CD4-positive, alpha-beta T cell treated with Interleukin-15 for 1 hour (primary cell): ENCODE measurements at regions not wholly inside any gene's neighbourhood (a gene's known extent, or its start where the extent isn't known, plus 50 kb on each side); places are given as distances from the start of the nearest gene placed in this dataset.
"Not testable (repeated sequence)": the region's sequence is repeated elsewhere in the genome, so short reads cannot be mapped to it uniquely, and the experiment has no call there.

ENCODE experiments used
- DNase-seq: peaks from one replicate; pipeline ENCODE4 v3.0.0-alpha.2; 2020

DNA sequence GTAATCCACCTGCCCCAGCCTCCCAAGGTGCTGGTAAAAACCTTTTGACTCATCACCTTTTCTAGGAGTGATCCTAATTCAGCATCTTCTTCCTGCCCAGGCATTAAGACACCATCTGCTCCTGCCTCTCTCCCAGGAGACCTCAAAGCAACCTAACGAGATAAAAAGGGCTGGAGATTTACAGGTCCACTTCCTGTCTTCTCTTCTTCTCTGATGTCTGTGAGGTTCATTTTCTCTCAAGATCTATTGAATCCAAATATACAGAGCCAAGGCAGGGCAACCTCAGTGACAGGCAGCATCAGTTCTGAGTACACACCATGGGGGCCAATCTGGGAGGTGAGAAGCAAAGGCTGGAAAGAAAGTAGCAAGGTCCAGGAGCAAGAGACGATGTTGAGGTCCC, 219.4 kb downstream of the SETD4 start:
- DNase-seq = no peak

- peak; percentile 59 for DNase-seq
Measured at GRCh38 chr21:35840197-35840799, 220.0 kb downstream of the SETD4 start.

GRCh38 chr21:35838987-35839763, 221.2 kb downstream of the SETD4 start:
- DNase-seq = no peak

GRCh38 chr21:35838350-35838749, 222.0 kb downstream of the SETD4 start:
- DNase-seq = no peak

DNA sequence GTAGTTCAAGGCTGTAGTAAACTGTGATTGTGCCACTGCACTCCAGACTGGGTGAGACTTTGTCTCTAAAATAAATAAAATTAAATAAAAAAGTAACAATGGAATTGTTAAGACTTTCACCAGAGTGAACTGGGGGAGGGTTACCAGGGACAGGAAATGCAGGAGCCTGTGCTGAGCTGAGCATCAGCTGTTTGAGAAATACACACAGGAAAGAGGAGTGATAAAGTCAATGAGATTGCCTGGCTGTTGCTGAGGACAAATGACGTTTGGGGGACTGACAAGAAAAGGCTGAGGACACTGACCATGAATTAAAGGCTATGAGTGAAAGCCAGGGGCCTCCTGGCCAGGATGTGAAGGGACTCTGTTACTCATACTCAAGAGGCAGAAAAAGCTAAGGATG, 226.3 kb downstream of the SETD4 start:
- no peak for DNase-seq

- DNase-seq = no peak
Measured at GRCh38 chr21:35833388-35833787, 226.9 kb downstream of the SETD4 start.

DNA sequence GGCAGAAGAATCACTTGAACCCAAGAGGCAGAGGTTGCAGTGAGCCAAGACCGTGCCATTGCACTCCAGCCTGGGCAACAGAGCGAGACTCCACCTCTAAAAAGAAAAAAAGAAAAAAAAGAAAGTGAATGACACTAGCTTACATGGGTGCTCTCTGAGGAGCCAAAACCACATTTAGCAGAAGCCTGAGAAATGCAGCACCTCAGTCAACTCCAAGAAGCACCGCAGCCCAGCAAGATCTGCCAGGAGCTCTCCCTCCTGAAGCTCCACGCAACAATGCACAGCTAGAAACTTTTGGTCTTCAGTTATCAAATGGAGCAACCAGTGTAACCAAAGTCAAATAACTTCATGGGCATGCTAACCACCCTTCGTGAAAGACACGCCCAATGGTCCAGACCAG, 229.1 kb downstream of the SETD4 start:
- no peak for DNase-seq

DNA sequence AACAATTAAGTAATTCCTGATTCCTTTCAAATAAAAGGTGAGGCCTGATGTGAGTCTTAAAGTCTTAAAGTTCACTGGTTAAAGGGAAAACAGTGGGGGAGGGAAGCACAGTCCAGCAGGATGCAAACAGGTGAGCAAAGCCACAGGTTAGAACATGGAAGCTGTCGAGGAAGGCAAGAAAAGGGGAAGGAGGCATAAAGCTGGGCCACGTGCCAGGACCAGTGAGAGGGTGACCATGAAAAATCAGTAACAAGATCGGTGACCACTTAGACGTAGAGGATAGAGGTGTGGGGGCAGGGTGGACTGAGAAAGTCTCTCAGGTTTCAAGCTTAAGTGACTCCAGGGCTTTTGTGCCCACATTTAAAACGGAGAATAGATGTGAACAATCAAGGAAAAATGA, 231.3 kb downstream of the SETD4 start:
- DNase-seq = no peak

DNA sequence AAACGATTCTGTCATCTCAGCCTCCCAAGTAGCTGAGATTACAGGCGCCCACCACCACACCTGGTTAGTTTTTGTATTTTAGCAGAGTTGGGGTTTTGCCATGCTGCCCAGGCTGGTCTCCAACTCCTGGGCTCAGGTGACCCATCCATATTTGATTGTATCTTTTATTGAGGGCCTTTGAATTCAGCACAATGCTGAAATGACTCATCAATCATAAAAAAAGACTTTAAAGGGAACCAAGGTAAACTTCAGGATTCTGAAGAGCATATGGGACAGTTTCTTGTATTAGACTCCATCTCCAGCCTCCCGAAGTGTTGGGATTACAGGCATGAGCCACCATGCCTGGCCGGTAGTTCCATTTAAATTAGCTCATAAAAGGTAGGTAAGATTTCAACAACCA, 232.2 kb downstream of the SETD4 start:
- DNase-seq = no peak

DNA sequence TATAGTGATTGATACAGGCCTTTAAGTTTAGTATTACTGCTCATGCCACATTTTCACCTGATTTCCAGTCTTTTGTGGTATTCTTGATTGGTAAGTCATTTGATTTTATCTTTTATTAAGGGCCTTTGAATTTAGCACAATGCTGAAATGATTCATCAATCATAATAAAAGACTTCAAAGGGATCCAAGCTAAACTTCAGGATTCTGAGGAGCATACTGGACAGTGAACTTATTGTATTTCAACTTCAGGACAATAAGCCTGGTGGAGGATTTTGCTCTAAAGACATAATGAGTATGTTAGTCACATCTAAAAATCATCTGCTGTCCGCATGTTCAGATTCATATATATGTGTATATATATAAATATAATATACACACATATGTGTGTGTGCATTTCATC, 233.3 kb downstream of the SETD4 start:
- DNase-seq = no peak

DNA sequence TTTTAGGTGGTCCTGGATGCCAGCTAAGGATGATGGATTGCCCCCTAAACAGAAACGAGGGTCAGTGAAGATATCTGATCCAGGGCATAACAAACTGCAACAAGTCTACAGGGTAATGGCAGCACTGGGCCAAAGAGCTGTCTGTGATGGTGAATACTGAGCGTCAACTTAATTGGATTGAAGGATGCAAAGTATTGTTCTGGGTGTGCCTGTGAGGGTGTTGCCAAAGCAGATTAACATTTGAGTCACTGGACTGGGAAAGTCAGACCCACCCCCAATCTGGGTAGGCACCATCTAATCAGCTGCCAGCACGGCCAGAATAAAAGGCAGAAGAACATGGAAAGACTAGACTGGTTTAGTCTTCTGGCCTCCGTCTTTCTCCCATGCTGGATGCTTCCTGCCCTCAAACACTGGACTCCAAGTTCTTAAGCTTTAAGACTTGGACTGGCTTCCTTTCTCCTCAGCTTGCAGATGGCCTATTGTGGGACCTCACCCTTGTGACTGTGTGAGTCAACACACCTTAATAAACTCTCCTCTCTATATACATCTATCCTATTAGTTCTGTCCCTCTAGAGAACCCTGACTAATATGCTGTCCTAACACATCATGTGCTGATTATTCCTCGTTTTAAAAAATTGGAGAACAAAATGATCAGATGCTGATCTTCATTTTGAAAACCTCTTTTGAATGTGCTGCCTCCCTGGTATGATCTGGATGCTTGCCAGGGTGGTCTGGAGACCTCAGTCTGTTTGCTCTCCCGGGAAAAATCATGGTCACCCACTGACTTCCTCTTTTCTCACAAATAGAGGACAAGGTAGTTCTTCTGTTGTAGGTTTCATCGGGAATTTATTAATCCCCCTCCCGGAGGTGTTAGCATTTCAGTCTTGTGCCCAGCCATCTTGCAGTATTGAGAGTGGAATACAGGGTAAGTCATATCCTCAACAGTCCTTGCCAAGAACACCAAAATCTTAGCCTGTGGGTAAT, 234.7 kb downstream of the SETD4 start:
- no peak for DNase-seq

DNA sequence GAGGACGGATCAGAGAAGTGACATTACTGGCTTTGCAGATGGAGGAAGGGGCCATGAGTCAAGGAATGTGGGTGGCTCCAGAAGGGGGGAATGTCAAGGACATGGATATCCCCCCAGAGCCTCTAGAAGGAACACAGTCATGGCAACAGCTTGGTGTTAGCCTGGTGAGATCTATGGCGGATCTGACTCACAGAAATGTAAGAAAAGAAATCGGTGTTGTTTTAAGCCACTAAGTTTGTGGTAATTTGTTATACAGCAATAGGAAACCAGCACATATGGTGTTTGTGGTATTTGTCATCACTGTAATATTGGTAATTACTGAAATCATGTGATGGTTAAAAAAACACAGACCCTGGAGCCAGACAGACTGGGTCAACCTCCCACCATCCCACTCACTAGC, 236.2 kb downstream of the SETD4 start:
- no peak for DNase-seq

- DNase-seq = no peak
Measured at GRCh38 chr21:35819134-35819533, 241.2 kb downstream of the SETD4 start.

GRCh38 chr21:35818597-35818996, 241.7 kb downstream of the SETD4 start:
- no peak for DNase-seq

DNA sequence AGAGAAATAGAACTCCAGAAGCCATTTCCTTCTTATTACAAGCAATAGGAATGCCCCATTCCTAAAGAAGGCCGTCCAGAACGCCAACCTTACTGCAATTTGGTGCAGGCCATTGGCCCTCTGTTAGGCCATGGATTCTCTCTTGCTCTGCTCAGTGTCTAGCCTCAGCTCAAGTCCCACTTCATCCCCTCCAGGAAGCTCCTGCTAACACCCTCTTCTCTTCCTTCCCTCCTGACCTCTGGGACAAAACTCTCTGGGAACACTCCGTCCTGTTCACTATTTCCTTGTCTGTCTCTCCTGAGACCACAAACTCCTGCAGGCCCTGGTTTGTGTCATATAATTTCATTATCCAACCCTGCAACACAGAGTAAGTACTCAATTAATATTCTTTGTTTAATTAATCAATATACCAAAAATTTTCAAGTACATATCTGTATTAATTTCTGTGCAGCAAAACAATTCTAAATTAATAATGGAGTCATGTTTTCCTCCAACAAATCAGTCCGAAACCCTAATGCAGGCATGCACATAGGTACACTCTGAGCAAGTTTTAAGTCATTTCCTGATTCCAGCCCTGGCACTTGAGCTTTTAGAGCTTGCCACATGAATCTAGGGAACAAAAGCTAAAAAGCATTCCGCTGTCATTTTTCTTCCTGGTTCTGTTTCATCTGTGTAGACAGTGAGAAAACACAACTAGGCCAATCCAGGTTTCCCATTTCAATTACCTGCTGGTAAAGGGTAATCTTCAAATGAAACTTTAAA, 245.3 kb downstream of the SETD4 start:
- DNase-seq = no peak

GRCh38 chr21:35812679-35813078, 247.6 kb downstream of the SETD4 start:
- no peak for DNase-seq

GRCh38 chr21:35811191-35811806, 249.0 kb downstream of the SETD4 start:
- DNase-seq = no peak

DNA sequence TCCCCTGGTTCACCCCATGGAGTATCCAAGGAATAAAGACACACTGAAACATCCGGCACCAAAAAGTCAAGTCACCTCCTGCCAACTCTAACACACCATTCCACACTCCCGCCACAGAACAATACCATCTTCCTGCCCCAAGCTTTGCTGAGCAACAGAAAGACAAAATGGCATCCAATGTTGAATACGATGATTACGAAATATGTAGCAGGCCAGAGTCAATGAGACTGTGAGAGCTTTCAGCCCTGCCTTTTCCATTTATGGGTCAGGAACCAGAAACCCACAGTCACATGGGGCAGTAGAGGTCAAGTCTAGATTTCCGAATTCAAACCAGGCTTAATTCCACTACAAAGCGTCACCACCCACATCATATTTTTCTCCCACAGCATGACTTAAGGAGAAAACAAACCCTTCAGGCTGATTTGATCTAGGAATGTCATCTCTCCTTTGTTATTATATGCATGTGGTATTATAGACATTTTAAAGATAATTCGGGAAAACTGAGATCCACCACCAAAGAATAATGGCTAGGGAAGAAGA, 249.8 kb downstream of the SETD4 start:
- DNase-seq = no peak

- DNase-seq = no peak
Measured at GRCh38 chr21:35801391-35801790, 258.9 kb downstream of the SETD4 start.

- not testable (repeated sequence) for DNase-seq
Measured at GRCh38 chr21:35800796-35801385, 259.4 kb downstream of the SETD4 start.

DNA sequence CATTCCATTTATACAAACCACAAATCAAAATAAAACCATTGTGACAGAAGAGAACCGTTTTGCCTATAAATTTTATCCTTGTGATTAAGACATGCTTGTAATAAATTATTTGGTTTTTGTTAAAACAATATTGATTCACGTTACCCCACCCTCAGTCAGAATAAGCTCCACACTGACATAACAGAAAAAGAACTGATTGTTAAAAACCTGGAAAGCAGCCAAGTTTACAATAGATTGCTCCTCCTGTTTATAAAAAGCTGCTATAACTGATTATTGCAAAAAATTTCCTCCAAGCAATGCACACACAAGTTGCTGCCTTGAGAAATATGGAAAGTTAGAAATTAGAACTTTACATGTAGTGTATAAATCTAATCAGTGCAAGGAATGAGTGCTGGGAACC, 263.5 kb downstream of the SETD4 start:
- DNase-seq = no peak

DNA sequence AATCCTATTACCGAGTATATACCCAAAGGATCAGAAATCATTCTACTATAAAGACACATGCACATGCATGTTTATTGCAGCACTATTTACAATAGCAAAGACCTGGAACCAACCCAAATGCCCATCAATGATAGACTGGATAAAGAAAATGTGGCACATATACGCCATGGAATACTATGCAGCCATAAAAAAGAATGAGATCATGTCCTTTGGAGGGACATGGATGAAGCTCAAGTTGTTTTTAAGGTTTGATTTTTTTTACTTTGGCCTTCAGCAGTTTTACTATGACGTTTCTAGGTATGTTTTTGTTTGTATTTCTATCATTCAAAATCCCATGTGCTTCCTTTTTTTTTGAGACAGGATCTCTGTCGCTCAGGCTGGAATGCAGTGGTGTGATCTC, 265.8 kb downstream of the SETD4 start:
- DNase-seq = not testable (repeated sequence)
